HG03045 (cell line): ENCODE measurements at regions not wholly inside any gene's neighbourhood (a gene's known extent, or its start where the extent isn't known, plus 50 kb on each side); places are given as distances from the start of the nearest gene placed in this dataset.

ENCODE experiments used
- ATAC-seq: cut with Tn5 transposase; IDR thresholded peaks from one replicate; pipeline ENCODE4 v1.9.1; 2021; ENCODE audit warnings: mild to moderate bottlenecking, moderate library complexity; ENCODE audit not compliant: unreplicated experiment

DNA sequence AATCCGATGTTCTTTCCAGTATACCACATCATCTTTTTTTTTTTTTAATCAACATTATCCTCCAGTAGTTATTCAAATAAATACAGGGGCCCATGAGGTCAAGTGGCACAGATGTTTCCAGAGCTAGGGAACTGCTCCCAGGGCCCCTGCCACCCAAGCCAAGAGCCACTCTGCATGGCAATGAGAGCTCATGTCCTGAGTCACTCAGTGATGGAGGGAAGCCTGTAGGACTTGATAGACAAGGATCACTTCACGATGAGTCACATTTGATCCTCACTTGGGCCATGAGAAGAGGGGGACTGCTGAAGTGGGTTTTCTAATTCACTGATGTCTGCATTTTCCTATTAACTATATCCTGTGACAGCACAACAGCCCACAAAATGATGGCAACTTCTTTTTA, 127.0 kb upstream of the PKDCC start:
- no peak for ATAC-seq

GRCh38 chr2:41922177-41922576, 125.6 kb upstream of the PKDCC start:
- ATAC-seq = no peak

DNA sequence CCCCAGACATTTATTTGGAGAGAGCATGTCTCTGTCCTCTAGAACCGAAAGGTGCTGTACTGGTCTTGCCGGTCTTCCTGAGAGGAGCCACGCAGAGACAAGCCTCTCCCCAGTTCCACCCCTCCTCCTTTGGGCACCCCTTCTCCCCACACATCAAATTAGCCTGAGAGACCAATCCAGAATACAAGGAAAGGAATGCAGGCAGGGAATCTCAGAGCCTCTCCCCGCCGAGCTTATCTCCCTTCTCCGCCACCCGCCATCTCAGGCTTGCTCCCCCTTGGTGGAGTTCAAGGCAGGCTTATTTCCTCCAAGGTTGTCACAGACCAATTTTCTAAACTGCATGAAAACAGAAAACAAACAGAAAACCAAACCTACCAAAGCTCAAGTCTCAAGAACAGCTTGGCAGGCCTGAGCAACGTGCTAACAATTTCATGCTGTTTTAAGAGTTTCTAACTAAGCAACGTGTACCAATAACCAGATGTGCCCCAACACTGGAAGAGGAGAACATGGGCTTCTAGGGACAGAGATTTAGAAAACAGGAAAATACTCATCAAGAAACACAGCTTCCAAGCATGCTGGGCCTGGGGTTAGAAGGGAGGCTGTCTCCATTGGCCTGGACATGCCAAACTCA, 124.5 kb upstream of the PKDCC start:
- no peak for ATAC-seq

DNA sequence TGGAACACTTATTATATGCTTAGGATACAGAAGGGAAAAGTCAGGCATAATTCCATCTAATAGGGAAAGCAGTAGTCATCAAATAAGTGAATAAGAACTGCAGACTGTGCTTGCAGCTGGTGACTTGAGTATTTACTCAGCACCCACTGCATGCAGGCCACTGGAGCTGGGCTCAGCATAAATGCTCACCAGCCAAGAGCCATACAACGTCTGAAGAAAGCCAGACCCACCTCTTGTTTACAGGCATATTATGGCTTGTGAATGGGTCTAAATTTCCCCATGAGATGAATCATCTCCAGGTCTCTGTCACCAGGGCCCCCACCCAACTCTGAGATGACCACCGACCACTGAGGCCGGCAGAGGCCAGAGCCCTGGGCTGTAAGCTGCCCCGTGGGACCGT, 123.8 kb upstream of the PKDCC start:
- no peak for ATAC-seq

- no peak for ATAC-seq
These were observed 123.0 kb upstream of the PKDCC start for GRCh38 chr2:41924709-41925408.

DNA sequence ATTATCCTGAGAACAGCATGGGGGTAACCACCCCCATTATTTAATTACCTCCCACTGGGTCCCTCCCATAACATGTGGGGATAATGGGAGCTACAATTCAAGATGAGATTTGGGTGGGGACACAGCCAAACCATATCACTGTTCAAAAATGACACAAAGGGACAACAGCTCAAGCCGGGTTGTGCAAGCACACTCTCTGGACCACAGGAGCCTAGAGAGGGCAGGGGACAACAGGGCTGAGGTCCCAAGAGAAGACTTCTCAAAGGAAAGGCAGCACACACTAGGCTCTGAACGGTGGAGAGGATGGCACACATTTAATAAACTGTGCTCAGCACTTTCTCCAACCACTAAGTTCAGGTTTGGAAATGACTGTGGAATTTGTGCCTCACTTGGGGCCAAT, 122.1 kb upstream of the PKDCC start:
- ATAC-seq = no peak

- no peak for ATAC-seq
These were observed 120.9 kb upstream of the PKDCC start for GRCh38 chr2:41926614-41927580.

GRCh38 chr2:41927581-41928264, 120.1 kb upstream of the PKDCC start:
- ATAC-seq = no peak

DNA sequence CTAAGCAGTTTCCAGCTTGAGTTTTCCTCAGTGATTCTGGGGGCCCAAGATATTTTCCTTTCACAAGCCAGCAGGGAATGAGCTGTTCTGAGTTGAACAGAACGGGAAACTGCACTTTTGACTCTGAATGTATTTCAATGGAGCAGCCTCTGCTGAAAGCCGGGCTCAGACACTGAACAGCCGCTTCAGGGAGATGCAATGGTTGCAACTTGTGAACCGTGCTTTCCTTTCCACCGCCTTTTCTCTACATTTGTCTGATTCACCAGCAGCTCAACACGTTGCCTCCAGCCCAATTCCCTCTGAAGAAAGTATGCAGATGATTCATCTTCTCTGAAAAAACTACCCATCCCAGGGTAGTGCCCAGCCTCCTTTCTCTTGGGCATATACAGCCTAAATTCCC, 119.3 kb upstream of the PKDCC start:
- ATAC-seq = no peak

GRCh38 chr2:41930807-41931566, 116.8 kb upstream of the PKDCC start:
- no peak for ATAC-seq

- no peak for ATAC-seq
These were observed 115.4 kb upstream of the PKDCC start for GRCh38 chr2:41932241-41933045.

GRCh38 chr2:41933046-41933420, 114.8 kb upstream of the PKDCC start:
- ATAC-seq = no peak

- ATAC-seq = no peak
These were observed 114.1 kb upstream of the PKDCC start for GRCh38 chr2:41933585-41934320.

GRCh38 chr2:41934329-41934958, 113.4 kb upstream of the PKDCC start:
- ATAC-seq = no peak

- no peak for ATAC-seq
These were observed 112.8 kb upstream of the PKDCC start for GRCh38 chr2:41935002-41935401.

DNA sequence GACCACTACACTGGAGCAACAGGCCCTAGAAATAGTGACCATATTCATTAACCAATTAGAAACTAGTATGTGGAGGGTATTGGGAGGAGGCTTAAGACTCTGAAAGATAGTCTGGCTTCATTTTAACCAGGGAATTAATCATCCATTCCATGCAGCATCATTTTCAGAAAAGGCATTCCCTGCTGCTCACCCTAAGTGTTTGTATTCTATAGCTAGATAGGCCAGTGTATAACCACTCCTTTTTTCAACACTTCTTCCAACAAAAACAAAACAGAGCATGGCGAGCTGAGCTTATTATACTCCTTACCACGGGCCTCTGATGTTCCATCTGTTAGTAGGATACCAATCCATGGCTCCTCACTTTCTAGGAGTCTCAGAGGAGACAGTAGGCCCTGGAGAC, 112.0 kb upstream of the PKDCC start:
- ATAC-seq = no peak

- no peak for ATAC-seq
These were observed 110.9 kb upstream of the PKDCC start for GRCh38 chr2:41936771-41937463.

DNA sequence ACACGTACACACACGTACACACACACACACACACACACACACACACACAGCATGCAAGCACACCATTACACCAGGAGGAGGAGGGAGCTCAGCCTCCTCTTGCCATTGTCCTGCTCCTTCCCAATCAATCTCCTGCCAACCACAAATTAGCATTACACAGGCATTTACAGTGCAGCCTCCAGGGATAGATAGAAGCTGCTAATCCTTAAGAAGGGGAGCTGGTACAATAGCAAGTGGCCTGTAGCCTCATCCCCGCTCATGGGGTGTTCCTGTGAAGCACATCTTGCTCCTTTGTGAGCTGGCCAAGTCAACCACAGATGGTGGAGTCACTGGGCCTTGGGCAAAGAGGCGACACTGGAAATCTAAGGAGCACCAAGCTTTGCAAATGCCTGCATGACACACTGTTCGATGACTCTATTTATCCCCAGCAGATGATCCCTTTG, 110.3 kb upstream of the PKDCC start:
- no peak for ATAC-seq
